Thyroid gland (tissue), 4 donors: ENCODE measurements at regions not wholly inside any gene's neighbourhood (a gene's known extent, or its start where the extent isn't known, plus 50 kb on each side); places are given as distances from the start of the nearest gene placed in this dataset.
A peak's percentile ranks its signal among the peaks of the same experiment; 100 is the strongest.

ENCODE experiments used
- DNase-seq, 2 donors: peaks; one replicate each; pipeline ENCODE4 v3.0.0-alpha.2; 2019
- H3K27ac ChIP-seq, 3 donors: fragments of 200-600 bp; sonication (generic); 1 replicate in 2 of 3; 2 replicates in 1 of 3; pipeline ENCODE4 v1.5.1; 2016 to 2019; ENCODE audit warnings: mild to moderate bottlenecking in 1 of 3, moderate library complexity in 1 of 3
- H3K27me3 ChIP-seq: fragments of 200-600 bp; sonication (generic); one replicate; pipeline ENCODE4 v1.5.1; 2019
- H3K36me3 ChIP-seq, 2 donors: fragments of 200-600 bp; sonication (generic); one replicate each; pipeline ENCODE4 v1.5.1; 2016 to 2019
- H3K4me1 ChIP-seq, 2 donors: fragments of 200-600 bp; sonication (generic); one replicate each; pipeline ENCODE4 v1.5.1; 2017 to 2019
- H3K4me3 ChIP-seq, 3 donors: fragments of 200-600 bp; sonication (generic); replicated peaks in 1 of 3; 1 replicate in 2 of 3; 2 replicates in 1 of 3; pipeline ENCODE4 v1.5.1; 2016; ENCODE audit warnings: mild to moderate bottlenecking in 1 of 3
- H3K9me3 ChIP-seq: fragments of 200-600 bp; sonication (generic); one replicate; pipeline ENCODE4 v1.5.1; 2017
- CTCF ChIP-seq, 6 experiments: fragments of 200-600 bp in 3 of 6; fragments of 450-650 bp in 3 of 6; sonication (generic) in 3 of 6; IDR thresholded peaks; one replicate each; pipeline ENCODE4 v1.5.1; 2016 to 2019; ENCODE audit warnings: antibody characterized with exemption in 6 of 6, mild to moderate bottlenecking in 2 of 6, inconsistent platforms in 1 of 6, moderate library complexity in 1 of 6
- POLR2A ChIP-seq, 2 donors: fragments of 450-650 bp; IDR thresholded peaks; one replicate each; pipeline ENCODE4 v1.6.1; 2017; ENCODE audit warnings: antibody characterized with exemption in 2 of 2, mild to moderate bottlenecking in 2 of 2, moderate library complexity in 1 of 2
- WGBS, 2 donors: methylation state at CpG; one replicate each; pipeline ENCODE4 v1.1.5; 2017; 5-methylcytosine and 5-hydroxymethylcytosine counted together
- intact Hi-C: fragments of 100-400 bp; cut with DNase I; formaldehyde crosslinking; loops from one replicate; pipeline ENCODE4 v1.15.1; 2023

GRCh38 chr12:19778797-19779196 lies 339.5 kb downstream of the AEBP2 start:
- DNase-seq: no peak
- intact Hi-C loops: no loop called here
- WGBS, 2 donors: 46 to 59% methylated on average over 2 of the region's 2 CpGs
- Histone ChIP-seq H3K4me1 (peaks cover 0 to 11% of the 10 kb centered on the region in 2 donors), H3K36me3 (no peaks in the 10 kb centered on the region), H3K27me3 (no peaks in the 10 kb centered on the region), H3K27ac (no peak overlapping the region), H3K9me3 (no peaks in the 10 kb centered on the region), H3K4me3 (no peak overlapping the region)
- TF ChIP-seq POLR2A (IDR thresholded peaks at IDR 0.05): no peak
- peak in 1 of 6 experiments; percentile 14 for TF ChIP-seq CTCF (IDR thresholded peaks at IDR 0.05)

- H3K27me3 ChIP-seq: no peaks in the 10 kb centered on the region
- no peaks in the 10 kb centered on the region for H3K36me3 ChIP-seq
- H3K27ac ChIP-seq: no peak overlapping the region
- no peak overlapping the region for H3K4me3 ChIP-seq
- DNase-seq: peak in 1 of 2 donors; percentile 32
- peaks cover 0 to 11% of the 10 kb centered on the region in 2 donors for H3K4me1 ChIP-seq
- intact Hi-C loops: no loop called here
- H3K9me3 ChIP-seq: no peaks in the 10 kb centered on the region
- no peak for TF ChIP-seq POLR2A (IDR thresholded peaks at IDR 0.05)
- peak in 1 of 6 experiments; percentile 8 for TF ChIP-seq CTCF (IDR thresholded peaks at IDR 0.05)
- 59 to 73% methylated on average over 6 to 8 of the region's 10 CpGs for WGBS, 2 donors
Observed at GRCh38 chr12:19779395-19780056, 340.2 kb downstream of the AEBP2 start.

GRCh38 chr12:19780460-19780859 lies 341.2 kb downstream of the AEBP2 start:
- Histone ChIP-seq H3K4me1 (peaks cover 0 to 11% of the 10 kb centered on the region in 2 donors), H3K9me3 (no peaks in the 10 kb centered on the region), H3K4me3 (no peak overlapping the region), H3K27me3 (no peaks in the 10 kb centered on the region), H3K27ac (no peak overlapping the region), H3K36me3 (no peaks in the 10 kb centered on the region)
- intact Hi-C loops: no loop called here
- 73 to 84% methylated on average over 6 of the region's 6 CpGs for WGBS, 2 donors
- no peak for DNase-seq
- TF ChIP-seq POLR2A (IDR thresholded peaks at IDR 0.05) (no peak), CTCF (IDR thresholded peaks at IDR 0.05) (no peak)

- Histone ChIP-seq H3K27ac (no peak overlapping the region), H3K36me3 (no peaks in the 10 kb centered on the region), H3K4me3 (no peak overlapping the region), H3K9me3 (no peaks in the 10 kb centered on the region), H3K27me3 (no peaks in the 10 kb centered on the region), H3K4me1 (peaks cover 0 to 11% of the 10 kb centered on the region in 2 donors)
- WGBS, 2 donors: 67 to 76% methylated on average over 15 to 27 of the region's 29 CpGs
- TF ChIP-seq POLR2A (IDR thresholded peaks at IDR 0.05) (no peak), CTCF (IDR thresholded peaks at IDR 0.05) (no peak)
- intact Hi-C loops: no loop called here
- DNase-seq: peak; percentile 14 to 26
Observed at GRCh38 chr12:19783547-19784444, 344.5 kb downstream of the AEBP2 start.

- no peaks in the 10 kb centered on the region for H3K9me3 ChIP-seq
- no peaks in the 10 kb centered on the region for H3K27me3 ChIP-seq
- H3K27ac ChIP-seq: no peak overlapping the region
- intact Hi-C loops: no loop called here
- TF ChIP-seq CTCF (IDR thresholded peaks at IDR 0.05) (no peak), POLR2A (IDR thresholded peaks at IDR 0.05) (no peak)
- no peak for DNase-seq
- H3K4me3 ChIP-seq: no peak overlapping the region
- no peaks in the 10 kb centered on the region for H3K36me3 ChIP-seq
- peaks cover 7 to 14% of the 10 kb centered on the region in 2 donors for H3K4me1 ChIP-seq
Observed at GRCh38 chr12:19792028-19792427, 352.7 kb downstream of the AEBP2 start.
